Esophagus (tissue), 2 donors: ENCODE measurements at regions not wholly inside any gene's neighbourhood (a gene's known extent, or its start where the extent isn't known, plus 50 kb on each side); places are given as distances from the start of the nearest gene placed in this dataset.

ENCODE experiments used
- H3K27ac ChIP-seq, 2 donors: one replicate each; pipeline ENCODE4 v1.5.1; 2013; ENCODE audit warnings: low read depth in 2 of 2, mild to moderate bottlenecking in 2 of 2, inconsistent platforms in 1 of 2, low read length in 1 of 2, moderate library complexity in 1 of 2
- H3K27me3 ChIP-seq, 2 donors: one replicate each; pipeline ENCODE4 v1.6.1; 2013; ENCODE audit warnings: low read length in 2 of 2, control low read depth in 1 of 2, mild to moderate bottlenecking in 1 of 2; ENCODE audit not compliant: insufficient read depth in 2 of 2, control insufficient read depth in 1 of 2
- H3K36me3 ChIP-seq, 2 donors: one replicate each; pipeline ENCODE4 v1.6.1; 2013; ENCODE audit warnings: low read length in 1 of 2; ENCODE audit not compliant: control insufficient read depth in 2 of 2, insufficient read depth in 2 of 2
- H3K4me1 ChIP-seq, 2 donors: one replicate each; pipeline ENCODE4 v1.6.1; 2013; ENCODE audit warnings: low read length in 1 of 2; ENCODE audit not compliant: control insufficient read depth in 2 of 2, insufficient read depth in 2 of 2
- H3K4me3 ChIP-seq, 2 donors: one replicate each; pipeline ENCODE4 v1.5.1; 2013; ENCODE audit warnings: low read length in 2 of 2, mild to moderate bottlenecking in 2 of 2, low read depth in 1 of 2, moderate library complexity in 1 of 2
- H3K9me3 ChIP-seq, 2 donors: one replicate each; pipeline ENCODE4 v1.6.1; 2013; ENCODE audit warnings: mild to moderate bottlenecking in 2 of 2, low read depth in 1 of 2, low read length in 1 of 2, moderate library complexity in 1 of 2; ENCODE audit not compliant: control insufficient read depth in 2 of 2, insufficient read depth in 1 of 2
- WGBS, 2 donors: extraction: QIAGEN DNeasy Blood & Tissue Kit; methylation state at CpG; one replicate each; pipeline ENCODE4 v1.1.7; 2013; 5-methylcytosine and 5-hydroxymethylcytosine counted together
- donor health status: healthy with polysubstance abuse.
- donor health status: Bipolar disorder and iron deficiency.

- Histone ChIP-seq H3K36me3 (no peaks in the 10 kb centered on the region), H3K27ac (no peak overlapping the region)
- WGBS, 2 donors: 78 to 89% methylated on average over 2 of the region's 2 CpGs
These were observed 312.4 kb downstream of the KCNJ3 start for GRCh38 chr2:155010925-155011324.

GRCh38 chr2:154995361-154995760, 296.9 kb downstream of the KCNJ3 start:
- 60 to 68% methylated on average over 2 of the region's 2 CpGs for WGBS, 2 donors
- no peak overlapping the region for H3K27ac ChIP-seq
- H3K4me1 ChIP-seq: no peaks in the 10 kb centered on the region
- no peaks in the 10 kb centered on the region for H3K27me3 ChIP-seq
- H3K4me3 ChIP-seq: no peak overlapping the region
- H3K9me3 ChIP-seq: no peaks in the 10 kb centered on the region
- no peaks in the 10 kb centered on the region for H3K36me3 ChIP-seq

More at GRCh38 chr2:155010925-155011324, 312.4 kb downstream of the KCNJ3 start:
- Histone ChIP-seq H3K9me3 (no peaks in the 10 kb centered on the region), H3K4me3 (no peak overlapping the region), H3K4me1 (no peaks in the 10 kb centered on the region), H3K27me3 (no peaks in the 10 kb centered on the region)

- Histone ChIP-seq H3K4me3 (no peak overlapping the region), H3K27ac (no peak overlapping the region), H3K4me1 (no peaks in the 10 kb centered on the region), H3K27me3 (no peaks in the 10 kb centered on the region), H3K36me3 (no peaks in the 10 kb centered on the region), H3K9me3 (no peaks in the 10 kb centered on the region)
- 31 to 41% methylated on average over 2 of the region's 2 CpGs for WGBS, 2 donors
These were observed 294.3 kb downstream of the KCNJ3 start for GRCh38 chr2:154992826-154993225.

- Histone ChIP-seq H3K9me3 (no peaks in the 10 kb centered on the region), H3K27me3 (no peaks in the 10 kb centered on the region), H3K36me3 (no peaks in the 10 kb centered on the region), H3K4me1 (no peaks in the 10 kb centered on the region), H3K27ac (no peak overlapping the region), H3K4me3 (no peak overlapping the region)
- WGBS, 2 donors: 48 to 64% methylated on average over 3 of the region's 3 CpGs
These were observed 280.2 kb downstream of the KCNJ3 start for GRCh38 chr2:154978710-154979109.

GRCh38 chr2:154978244-154978643, 279.7 kb downstream of the KCNJ3 start:
- Histone ChIP-seq H3K9me3 (no peaks in the 10 kb centered on the region), H3K36me3 (no peaks in the 10 kb centered on the region), H3K4me3 (no peak overlapping the region), H3K4me1 (no peaks in the 10 kb centered on the region), H3K27me3 (no peaks in the 10 kb centered on the region), H3K27ac (no peak overlapping the region)
- WGBS, 2 donors: 86 to 92% methylated on average over 4 of the region's 4 CpGs

GRCh38 chr2:154974041-154974440, 275.5 kb downstream of the KCNJ3 start:
- no peak overlapping the region for H3K4me3 ChIP-seq
- WGBS, 2 donors: 63 to 72% methylated on average over 2 of the region's 2 CpGs
- no peaks in the 10 kb centered on the region for H3K27me3 ChIP-seq
- no peak overlapping the region for H3K27ac ChIP-seq
- H3K9me3 ChIP-seq: no peaks in the 10 kb centered on the region
- H3K4me1 ChIP-seq: no peaks in the 10 kb centered on the region
- H3K36me3 ChIP-seq: no peaks in the 10 kb centered on the region

GRCh38 chr2:154963511-154963910, 265.0 kb downstream of the KCNJ3 start:
- Histone ChIP-seq H3K9me3 (no peaks in the 10 kb centered on the region), H3K4me1 (no peaks in the 10 kb centered on the region), H3K27me3 (no peaks in the 10 kb centered on the region), H3K36me3 (no peaks in the 10 kb centered on the region), H3K4me3 (no peak overlapping the region), H3K27ac (no peak overlapping the region)
- WGBS, 2 donors: 28 to 45% methylated on average over 1 of the region's 1 CpG

- Histone ChIP-seq H3K4me1 (no peaks in the 10 kb centered on the region), H3K27ac (no peak overlapping the region), H3K4me3 (no peak overlapping the region), H3K27me3 (no peaks in the 10 kb centered on the region), H3K9me3 (no peaks in the 10 kb centered on the region), H3K36me3 (no peaks in the 10 kb centered on the region)
- WGBS, 2 donors: 87 to 89% methylated on average over 2 of the region's 2 CpGs
These were observed 263.2 kb downstream of the KCNJ3 start for GRCh38 chr2:154961676-154962075.

- H3K27me3 ChIP-seq: no peaks in the 10 kb centered on the region
- H3K36me3 ChIP-seq: no peaks in the 10 kb centered on the region
These were observed 262.5 kb downstream of the KCNJ3 start for GRCh38 chr2:154960802-154961583.

GRCh38 chr2:154952346-154952980, 254.0 kb downstream of the KCNJ3 start:
- no peaks in the 10 kb centered on the region for H3K9me3 ChIP-seq
- 51 to 64% methylated on average over 4 of the region's 4 CpGs for WGBS, 2 donors
- H3K4me3 ChIP-seq: no peak overlapping the region
- H3K27ac ChIP-seq: no peak overlapping the region
- no peaks in the 10 kb centered on the region for H3K4me1 ChIP-seq
- no peaks in the 10 kb centered on the region for H3K36me3 ChIP-seq
- no peaks in the 10 kb centered on the region for H3K27me3 ChIP-seq

More at GRCh38 chr2:154960802-154961583, 262.5 kb downstream of the KCNJ3 start:
- Histone ChIP-seq H3K27ac (no peak overlapping the region), H3K4me3 (no peak overlapping the region), H3K9me3 (no peaks in the 10 kb centered on the region), H3K4me1 (no peaks in the 10 kb centered on the region)
- WGBS, 2 donors: 67 to 70% methylated on average over 3 of the region's 3 CpGs
